A549 (cell line): ENCODE measurements at regions not wholly inside any gene's neighbourhood (a gene's known extent, or its start where the extent isn't known, plus 50 kb on each side); places are given as distances from the start of the nearest gene placed in this dataset.

Experiments
- CHD4 ChIP-seq: fragments of 200-600 bp; sonication (generic); IDR thresholded peaks from 2 replicates; pipeline ENCODE4 v1.6.1; 2016; ENCODE audit warnings: antibody characterized with exemption, mild to moderate bottlenecking, borderline replicate concordance
- CTCF ChIP-seq: fragments of >200 bp; sonication (Bioruptor Twin); formaldehyde crosslinking; IDR thresholded peaks from 3 replicates; pipeline ENCODE4 v1.5.1; 2016
- EP300 ChIP-seq, 2 experiments: fragments of >200 bp; sonication (Bioruptor Twin); formaldehyde crosslinking; IDR thresholded peaks; 2 replicates in 1 of 2; 3 replicates in 1 of 2; pipeline ENCODE4 v1.6.1; 2016 to 2017
- JUN ChIP-seq, 2 experiments: fragments of >200 bp; sonication (Bioruptor Twin); formaldehyde crosslinking; IDR thresholded peaks; 2 replicates in 1 of 2; 3 replicates in 1 of 2; pipeline ENCODE4 v1.6.1; 2016 to 2017
- MAFK ChIP-seq: fragments of 450-650 bp; IDR thresholded peaks from 2 replicates; pipeline ENCODE4 v1.6.1; 2014; ENCODE audit not compliant: partially characterized antibody
- MAX ChIP-seq: IDR thresholded peaks from 2 replicates; pipeline ENCODE4 v1.6.1; 2012
- RAD21 ChIP-seq, 2 experiments: fragments of >200 bp in 1 of 2; sonication (Bioruptor Twin) in 1 of 2; formaldehyde crosslinking in 1 of 2; IDR thresholded peaks in 1 of 2; conservative IDR thresholded peaks in 1 of 2; 2 replicates in 1 of 2; 3 replicates in 1 of 2; pipeline ENCODE4 v1.6.1; 2012 to 2018; ENCODE audit warnings: inconsistent platforms in 1 of 2

- TF ChIP-seq CTCF, result no peak
- no peak for TF ChIP-seq RAD21 (conservative IDR thresholded peaks at IDR 0.05 in 1 of 2, IDR thresholded peaks at IDR 0.05 in 1 of 2)
- TF ChIP-seq MAX, result no peak
- TF ChIP-seq MAFK, result no peak
- TF ChIP-seq JUN (IDR thresholded peaks at IDR 0.05), result no peak
- TF ChIP-seq EP300 (IDR thresholded peaks at IDR 0.05), result no peak
- no peak for TF ChIP-seq CHD4
These were observed 223.0 kb upstream of the SYNCRIP start for GRCh38 chr6:85865420-85866369.
